Cardiac fibroblast (primary cell): ENCODE measurements at regions not wholly inside any gene's neighbourhood (a gene's known extent, or its start where the extent isn't known, plus 50 kb on each side); places are given as distances from the start of the nearest gene placed in this dataset.

Source experiments
- DNase-seq, 2 donors: peaks; one replicate each; pipeline versions ENCODE4 v3.0.0 to v3.0.0-alpha.2; 2010; ENCODE audit warnings: low read depth in 2 of 2
- H3K4me3 ChIP-seq, 2 donors: replicated peaks in 1 of 2; 1 replicate in 1 of 2; 2 replicates in 1 of 2; pipeline ENCODE4 v1.5.1; 2011; ENCODE audit warnings: low read depth in 2 of 2, low read length in 2 of 2, mild to moderate bottlenecking in 2 of 2, moderate library complexity in 1 of 2
- CTCF ChIP-seq: IDR thresholded peaks from one replicate; pipeline ENCODE4 v1.5.1; 2011; ENCODE audit warnings: low read depth, mild to moderate bottlenecking, low read length, inconsistent platforms

- H3K4me3 ChIP-seq = no peak overlapping the region
- no peak for TF ChIP-seq CTCF
- DNase-seq = no peak
Measured at GRCh38 chr2:513981-514706, 163.1 kb downstream of the TMEM18 start.

- no peak for TF ChIP-seq CTCF
- no peak overlapping the region for H3K4me3 ChIP-seq
- no peak for DNase-seq
Measured at GRCh38 chr2:510839-511238, 166.4 kb downstream of the TMEM18 start.

- H3K4me3 ChIP-seq = no peak overlapping the region
- no peak for DNase-seq
- no peak for TF ChIP-seq CTCF
Measured at GRCh38 chr2:509888-510287, 167.3 kb downstream of the TMEM18 start.

GRCh38 chr2:508121-508520 is 169.1 kb downstream of the TMEM18 start:
- no peak for DNase-seq
- TF ChIP-seq CTCF = no peak
- no peak overlapping the region for H3K4me3 ChIP-seq

- H3K4me3 ChIP-seq = no peak overlapping the region
- no peak for DNase-seq
- TF ChIP-seq CTCF = no peak
Measured at GRCh38 chr2:506866-507265, 170.3 kb downstream of the TMEM18 start.

GRCh38 chr2:506451-506850 is 170.8 kb downstream of the TMEM18 start:
- DNase-seq = no peak
- TF ChIP-seq CTCF = no peak
- no peak overlapping the region for H3K4me3 ChIP-seq

- no peak overlapping the region for H3K4me3 ChIP-seq
- DNase-seq = no peak
- no peak for TF ChIP-seq CTCF
Measured at GRCh38 chr2:505941-506340, 171.3 kb downstream of the TMEM18 start.
